Chondrocyte (in vitro differentiated cells): ENCODE measurements at regions not wholly inside any gene's neighbourhood (a gene's known extent, or its start where the extent isn't known, plus 50 kb on each side); places are given as distances from the start of the nearest gene placed in this dataset.

ENCODE experiments used
- DNase-seq: peaks from one replicate; pipeline ENCODE4 v3.0.0; 2021; ENCODE audit warnings: mixed read lengths, low spot score
- H3K27ac Mint-ChIP-seq: one replicate; pipeline ENCODE4 v1.8.0; 2021; ENCODE audit warnings: mild to moderate bottlenecking, moderate library complexity, mixed read lengths; ENCODE audit not compliant: unreplicated experiment
- H3K27me3 Mint-ChIP-seq: 2 replicates; pipeline ENCODE4 v1.8.0; 2021; ENCODE audit warnings: low read depth, mixed read lengths
- H3K36me3 Mint-ChIP-seq: 2 replicates; pipeline ENCODE4 v1.8.0; 2021; ENCODE audit warnings: low read depth, mixed read lengths
- H3K4me1 Mint-ChIP-seq: 2 replicates; pipeline ENCODE4 v1.8.0; 2021; ENCODE audit warnings: low read depth, mild to moderate bottlenecking, mixed read lengths
- H3K4me3 Mint-ChIP-seq: one replicate; pipeline ENCODE4 v1.8.0; 2021; ENCODE audit warnings: mild to moderate bottlenecking, moderate library complexity, mixed read lengths; ENCODE audit not compliant: unreplicated experiment
- H3K9me3 Mint-ChIP-seq: 2 replicates; pipeline ENCODE4 v1.8.0; 2021; ENCODE audit warnings: low read depth, mixed read lengths
- TF ChIP-seq, protein P1 (sequence below): fragments of 200-600 bp; sonication (generic); IDR thresholded peaks from 2 replicates; pipeline ENCODE4 v1.5.0; 2021; ENCODE audit warnings: antibody characterized with exemption, mild to moderate bottlenecking, moderate library complexity

- Mint-ChIP-seq H3K27me3 (no peaks in the 10 kb centered on the region), H3K9me3 (peaks cover 3% of the 10 kb centered on the region), H3K4me3 (no peak overlapping the region), H3K36me3 (no peaks in the 10 kb centered on the region), H3K4me1 (no peaks in the 10 kb centered on the region), H3K27ac (no peak overlapping the region)
- TF ChIP-seq, protein P1, sequence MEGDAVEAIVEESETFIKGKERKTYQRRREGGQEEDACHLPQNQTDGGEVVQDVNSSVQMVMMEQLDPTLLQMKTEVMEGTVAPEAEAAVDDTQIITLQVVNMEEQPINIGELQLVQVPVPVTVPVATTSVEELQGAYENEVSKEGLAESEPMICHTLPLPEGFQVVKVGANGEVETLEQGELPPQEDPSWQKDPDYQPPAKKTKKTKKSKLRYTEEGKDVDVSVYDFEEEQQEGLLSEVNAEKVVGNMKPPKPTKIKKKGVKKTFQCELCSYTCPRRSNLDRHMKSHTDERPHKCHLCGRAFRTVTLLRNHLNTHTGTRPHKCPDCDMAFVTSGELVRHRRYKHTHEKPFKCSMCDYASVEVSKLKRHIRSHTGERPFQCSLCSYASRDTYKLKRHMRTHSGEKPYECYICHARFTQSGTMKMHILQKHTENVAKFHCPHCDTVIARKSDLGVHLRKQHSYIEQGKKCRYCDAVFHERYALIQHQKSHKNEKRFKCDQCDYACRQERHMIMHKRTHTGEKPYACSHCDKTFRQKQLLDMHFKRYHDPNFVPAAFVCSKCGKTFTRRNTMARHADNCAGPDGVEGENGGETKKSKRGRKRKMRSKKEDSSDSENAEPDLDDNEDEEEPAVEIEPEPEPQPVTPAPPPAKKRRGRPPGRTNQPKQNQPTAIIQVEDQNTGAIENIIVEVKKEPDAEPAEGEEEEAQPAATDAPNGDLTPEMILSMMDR, result no peak
- DNase-seq, result no peak
Measured at GRCh38 chr7:49639808-49640207, 133.6 kb upstream of the VWC2 start.

DNA sequence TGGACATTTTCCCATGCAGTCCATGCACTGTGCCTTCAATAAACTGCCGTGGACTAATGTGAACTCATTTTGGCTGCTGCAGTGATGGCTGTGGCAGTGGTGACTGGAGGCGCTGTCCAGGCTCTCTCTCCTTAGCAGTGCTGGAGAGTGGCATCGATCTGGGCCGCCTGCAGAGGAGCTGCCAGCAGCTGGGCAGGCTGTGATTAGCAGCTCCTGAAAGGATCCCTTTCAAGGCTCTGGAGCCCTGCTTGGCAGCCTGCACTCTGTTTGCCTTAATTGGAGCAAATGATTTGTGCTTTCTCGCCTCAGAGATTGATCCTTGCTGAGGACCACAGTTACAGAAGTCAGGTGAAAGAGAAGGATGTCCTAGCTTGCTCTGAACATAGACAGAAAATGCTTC, 130.1 kb upstream of the VWC2 start:
- Mint-ChIP-seq H3K27me3 (no peaks in the 10 kb centered on the region), H3K36me3 (no peaks in the 10 kb centered on the region), H3K9me3 (peaks cover 11% of the 10 kb centered on the region), H3K4me1 (no peaks in the 10 kb centered on the region), H3K4me3 (no peak overlapping the region), H3K27ac (no peak overlapping the region)
- DNase-seq, result no peak
- TF ChIP-seq, protein P1, result no peak

- Mint-ChIP-seq H3K9me3 (peaks cover 15% of the 10 kb centered on the region), H3K4me1 (no peaks in the 10 kb centered on the region), H3K27me3 (no peaks in the 10 kb centered on the region), H3K4me3 (no peak overlapping the region), H3K27ac (no peak overlapping the region), H3K36me3 (no peaks in the 10 kb centered on the region)
- TF ChIP-seq, protein P1, result no peak
- no peak for DNase-seq
Measured at GRCh38 chr7:49643736-49644135, 129.7 kb upstream of the VWC2 start.

GRCh38 chr7:49644396-49645166, 128.9 kb upstream of the VWC2 start:
- no peaks in the 10 kb centered on the region for H3K4me1 Mint-ChIP-seq
- H3K4me3 Mint-ChIP-seq, result no peak overlapping the region
- no peak overlapping the region for H3K27ac Mint-ChIP-seq
- no peaks in the 10 kb centered on the region for H3K27me3 Mint-ChIP-seq
- no peak for DNase-seq
- H3K36me3 Mint-ChIP-seq, result no peaks in the 10 kb centered on the region
- TF ChIP-seq, protein P1, result no peak
- H3K9me3 Mint-ChIP-seq, result peaks cover 20% of the 10 kb centered on the region

GRCh38 chr7:49645296-49645695, 128.1 kb upstream of the VWC2 start:
- Mint-ChIP-seq H3K4me3 (no peak overlapping the region), H3K4me1 (no peaks in the 10 kb centered on the region), H3K36me3 (no peaks in the 10 kb centered on the region), H3K27ac (no peak overlapping the region), H3K27me3 (no peaks in the 10 kb centered on the region), H3K9me3 (peaks cover 21% of the 10 kb centered on the region)
- TF ChIP-seq, protein P1, result no peak
- DNase-seq, result no peak
